NOMO-1 treated with DMSO at 0.1 percent for 48 hours (cell line): ENCODE measurements at regions not wholly inside any gene's neighbourhood (a gene's known extent, or its start where the extent isn't known, plus 50 kb on each side); places are given as distances from the start of the nearest gene placed in this dataset.
A peak's percentile ranks its signal among the peaks of the same experiment; 100 is the strongest.
"Not testable (repeated sequence)": the region's sequence is repeated elsewhere in the genome, so short reads cannot be mapped to it uniquely, and the experiment has no call there.

Experiments used
- DNase-seq: peaks from one replicate; lab custom pipeline; 2025; ENCODE audit not compliant: unreplicated experiment; lab: John Stamatoyannopoulos, UW

GRCh38 chr4:37771771-37772170, 54.7 kb upstream of the PGM2 start:
- no peak for DNase-seq

GRCh38 chr4:37770016-37770415, 56.5 kb upstream of the PGM2 start:
- no peak for DNase-seq

- no peak for DNase-seq
These were observed 57.0 kb upstream of the PGM2 start for GRCh38 chr4:37769391-37769989.

GRCh38 chr4:37767546-37767945, 58.9 kb upstream of the PGM2 start:
- DNase-seq, result no peak

- no peak for DNase-seq
These were observed 59.5 kb upstream of the PGM2 start for GRCh38 chr4:37767019-37767418.

GRCh38 chr4:37765741-37766140, 60.7 kb upstream of the PGM2 start:
- no peak for DNase-seq

- DNase-seq, result no peak
These were observed 62.7 kb upstream of the PGM2 start for GRCh38 chr4:37763831-37764230.

GRCh38 chr4:37762991-37763368, 63.5 kb upstream of the PGM2 start:
- DNase-seq, result no peak

GRCh38 chr4:37762294-37762990, 64.0 kb upstream of the PGM2 start:
- DNase-seq, result peak; percentile 37

- DNase-seq, result peak; percentile 34
These were observed 65.6 kb upstream of the PGM2 start for GRCh38 chr4:37760840-37761239.

GRCh38 chr4:37759833-37760232, 66.7 kb upstream of the PGM2 start:
- DNase-seq, result no peak

GRCh38 chr4:37758226-37758625, 68.3 kb upstream of the PGM2 start:
- DNase-seq, result peak; percentile 94

- DNase-seq, result peak; percentile 46
These were observed 68.7 kb upstream of the PGM2 start for GRCh38 chr4:37757761-37758160.

- DNase-seq, result no peak
These were observed 69.4 kb upstream of the PGM2 start for GRCh38 chr4:37757121-37757520.

- peak; percentile 72 for DNase-seq
These were observed 68.4 kb upstream of the RELL1 start for GRCh38 chr4:37754410-37755185.

GRCh38 chr4:37749398-37749988, 63.3 kb upstream of the RELL1 start:
- peak; percentile 84 for DNase-seq

- peak; percentile 78 for DNase-seq
These were observed 62.3 kb upstream of the RELL1 start for GRCh38 chr4:37748485-37748884.

- DNase-seq, result peak; percentile 6
These were observed 61.7 kb upstream of the RELL1 start for GRCh38 chr4:37747772-37748330.

- not testable (repeated sequence) for DNase-seq
These were observed 60.7 kb upstream of the RELL1 start for GRCh38 chr4:37746852-37747251.

GRCh38 chr4:37745946-37746345, 59.8 kb upstream of the RELL1 start:
- DNase-seq, result no peak

GRCh38 chr4:37742149-37742548, 56.0 kb upstream of the RELL1 start:
- no peak for DNase-seq
